HG03045 (cell line): ENCODE measurements at regions not wholly inside any gene's neighbourhood (a gene's known extent, or its start where the extent isn't known, plus 50 kb on each side); places are given as distances from the start of the nearest gene placed in this dataset.
"Not testable (repeated sequence)": the region's sequence is repeated elsewhere in the genome, so short reads cannot be mapped to it uniquely, and the experiment has no call there.

Source experiments
- ATAC-seq: cut with Tn5 transposase; IDR thresholded peaks from one replicate; pipeline ENCODE4 v1.9.1; 2021; ENCODE audit warnings: mild to moderate bottlenecking, moderate library complexity; ENCODE audit not compliant: unreplicated experiment

- ATAC-seq: no peak
Measured at GRCh38 chr3:153369561-153370374, 207.7 kb downstream of the RAP2B start.

DNA sequence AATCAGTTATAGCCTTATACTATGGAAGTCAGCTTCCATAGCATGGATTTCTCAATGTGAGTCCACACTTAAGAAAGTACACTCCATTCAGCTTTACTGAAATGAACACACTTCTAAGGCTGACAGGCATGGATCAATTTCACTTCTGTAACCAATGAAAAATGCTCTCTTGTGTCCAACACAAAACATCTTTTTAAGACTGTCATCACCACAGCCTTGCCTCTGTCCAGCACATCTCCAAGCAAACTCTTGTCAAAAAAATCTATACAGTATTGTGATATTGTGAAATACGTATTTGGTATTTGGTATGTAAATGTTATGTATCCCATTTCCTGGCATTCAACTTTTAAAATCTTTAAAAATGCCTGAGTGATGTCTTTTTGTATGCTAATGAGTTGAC is 208.7 kb downstream of the RAP2B start:
- ATAC-seq: no peak

DNA sequence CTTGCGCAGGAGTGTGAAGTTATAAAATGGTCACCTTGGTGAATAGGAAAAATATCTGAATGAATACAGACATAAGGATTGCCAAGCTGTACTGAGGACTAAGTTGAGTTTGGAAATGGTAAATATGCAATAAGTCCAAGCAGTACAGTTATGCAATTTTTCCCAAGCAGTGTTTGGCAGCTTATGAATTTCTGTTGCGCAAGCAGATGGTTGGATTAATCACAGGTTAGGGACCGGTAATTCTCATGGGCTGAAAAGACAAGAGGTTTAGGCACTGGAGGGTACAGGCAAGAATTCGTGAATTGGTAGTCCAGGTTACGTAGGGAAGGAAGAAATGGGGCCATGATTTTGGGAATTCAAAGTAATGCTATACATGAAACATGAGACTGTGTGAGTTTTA is 210.3 kb downstream of the RAP2B start:
- ATAC-seq: no peak

GRCh38 chr3:153373606-153374005 is 211.6 kb downstream of the RAP2B start:
- ATAC-seq: no peak

GRCh38 chr3:153378366-153378765 is 216.3 kb downstream of the RAP2B start:
- ATAC-seq: not testable (repeated sequence)

GRCh38 chr3:153379516-153379915 is 217.5 kb downstream of the RAP2B start:
- no peak for ATAC-seq

GRCh38 chr3:153385343-153385742 is 223.3 kb downstream of the RAP2B start:
- ATAC-seq: no peak

GRCh38 chr3:153392363-153392762 is 230.3 kb downstream of the RAP2B start:
- ATAC-seq: no peak

GRCh38 chr3:153394017-153394416 is 232.0 kb downstream of the RAP2B start:
- ATAC-seq: no peak

GRCh38 chr3:153396581-153396980 is 234.6 kb downstream of the RAP2B start:
- ATAC-seq: no peak

DNA sequence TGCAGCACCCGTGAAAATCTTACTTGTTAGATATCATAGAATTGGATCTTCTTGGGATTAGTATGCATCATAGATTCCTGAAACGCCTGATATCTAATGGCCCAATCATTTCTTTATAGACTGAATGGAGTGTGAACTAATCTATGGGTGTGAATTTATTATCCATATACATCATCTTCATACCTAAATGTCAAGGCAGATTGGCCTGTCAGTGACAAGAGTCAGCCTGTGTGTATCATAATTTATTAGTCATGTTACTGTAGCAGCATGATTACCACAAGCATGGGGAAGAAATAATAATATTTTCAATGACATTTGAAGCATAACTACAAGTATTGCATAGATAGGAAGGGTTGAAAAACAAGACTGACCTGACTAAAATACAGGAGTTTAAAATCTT is 235.8 kb downstream of the RAP2B start:
- ATAC-seq: no peak

DNA sequence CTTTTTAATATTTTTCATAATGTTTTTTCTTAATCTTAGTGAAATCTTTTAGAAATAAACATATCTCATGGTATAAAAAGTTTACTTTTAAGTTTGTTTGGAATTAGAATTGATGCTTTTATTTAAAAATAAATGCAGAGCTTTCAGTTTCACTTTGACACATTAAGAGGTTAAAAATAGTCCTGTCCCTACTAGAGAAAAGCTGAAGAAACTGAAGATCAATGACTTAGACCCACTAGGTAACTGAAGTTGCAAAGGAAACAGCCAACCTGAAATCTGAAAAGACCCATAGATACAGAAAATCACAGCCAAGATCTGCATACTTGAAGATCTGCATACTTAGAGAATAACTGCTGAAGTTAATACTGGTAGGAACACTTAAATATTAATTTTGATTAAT is 237.6 kb downstream of the RAP2B start:
- peak; percentile 57 for ATAC-seq

- no peak for ATAC-seq
Measured at GRCh38 chr3:153400641-153401040, 238.6 kb downstream of the RAP2B start.

DNA sequence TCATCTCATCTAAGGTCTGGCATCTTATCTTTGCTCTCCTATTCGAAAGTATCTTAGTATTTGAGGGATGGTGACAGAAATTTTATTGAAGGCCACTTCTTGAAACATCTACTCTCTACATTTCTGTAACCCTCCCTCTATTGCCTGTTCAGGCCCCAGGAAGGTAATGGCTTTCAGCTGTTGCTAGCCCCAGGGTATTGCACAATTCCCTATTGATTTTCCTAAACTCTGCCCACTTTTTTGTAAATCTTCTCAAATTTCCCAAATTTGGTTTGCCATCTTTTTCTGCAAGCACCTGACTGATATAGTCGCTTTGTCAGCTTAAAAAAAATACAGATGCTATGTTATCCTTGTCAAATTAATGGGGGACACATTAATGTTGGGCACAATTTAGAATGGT is 242.1 kb downstream of the RAP2B start:
- ATAC-seq: no peak

GRCh38 chr3:153405320-153405719 is 243.3 kb downstream of the RAP2B start:
- not testable (repeated sequence) for ATAC-seq

GRCh38 chr3:153410517-153410916 is 248.5 kb downstream of the RAP2B start:
- ATAC-seq: no peak

DNA sequence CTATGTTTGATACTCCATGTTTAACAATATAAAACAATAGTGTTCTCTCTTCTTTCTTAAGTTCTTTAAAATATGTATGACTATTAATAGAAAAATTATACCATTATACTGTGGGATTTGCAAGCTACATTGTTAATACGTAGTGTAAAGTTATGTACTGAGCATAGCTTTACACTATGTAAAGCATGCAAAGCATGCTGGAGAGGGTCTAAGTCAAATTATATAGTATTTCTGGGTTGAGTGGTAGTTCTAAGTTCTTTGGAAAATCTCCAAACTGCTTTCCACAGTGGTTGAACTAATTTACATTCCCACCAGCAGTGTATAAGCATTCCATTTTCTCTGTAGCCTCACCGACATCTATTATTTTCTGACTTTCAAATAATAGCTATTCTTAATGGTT is 253.0 kb downstream of the RAP2B start:
- no peak for ATAC-seq

- ATAC-seq: no peak
Measured at GRCh38 chr3:153422314-153422713, 260.3 kb downstream of the RAP2B start.

- not testable (repeated sequence) for ATAC-seq
Measured at GRCh38 chr3:153423820-153424219, 261.8 kb downstream of the RAP2B start.

- no peak for ATAC-seq
Measured at GRCh38 chr3:153426344-153426743, 264.3 kb downstream of the RAP2B start.

DNA sequence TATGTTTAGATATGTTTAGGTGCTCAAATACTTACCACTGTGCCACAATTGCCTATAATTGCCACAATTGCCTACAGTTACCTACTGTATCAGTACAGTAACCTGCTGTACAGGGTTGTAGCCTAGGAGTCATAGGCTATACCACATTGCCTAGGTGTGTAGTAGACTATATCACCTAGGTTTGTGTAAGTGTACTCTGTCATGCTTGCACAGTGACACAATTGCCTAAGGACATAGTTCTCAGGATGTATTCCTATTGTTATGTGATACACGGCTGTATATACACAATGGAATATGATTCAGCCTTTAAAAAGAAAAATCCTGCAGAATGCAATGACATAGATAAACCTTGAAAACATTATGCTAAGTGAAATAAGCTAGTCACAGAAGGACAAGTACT is 264.8 kb downstream of the RAP2B start:
- no peak for ATAC-seq

GRCh38 chr3:153429821-153430220 is 267.8 kb downstream of the RAP2B start:
- no peak for ATAC-seq

DNA sequence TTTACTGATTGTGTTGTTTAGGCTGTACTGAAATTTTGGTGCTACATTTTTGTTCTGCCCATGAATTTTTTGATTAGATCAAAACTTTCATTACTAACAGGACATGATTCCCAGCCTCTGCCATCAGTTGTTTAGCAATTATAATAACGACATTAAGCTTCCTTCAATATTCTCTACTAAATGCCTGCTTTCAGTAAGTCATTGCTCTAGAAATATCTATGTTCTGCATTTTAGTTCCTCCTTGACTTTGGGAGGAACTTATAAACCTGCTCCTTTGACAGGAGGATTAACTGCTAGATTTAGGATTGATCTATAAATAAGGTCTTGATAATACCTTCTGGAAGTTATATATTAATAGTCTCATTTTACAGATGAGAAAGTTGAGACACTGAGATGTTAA is 269.1 kb downstream of the RAP2B start:
- ATAC-seq: no peak
